Ishikawa (cell line): ENCODE measurements at regions not wholly inside any gene's neighbourhood (a gene's known extent, or its start where the extent isn't known, plus 50 kb on each side); places are given as distances from the start of the nearest gene placed in this dataset.

ENCODE experiments used
- CEBPB ChIP-seq: IDR thresholded peaks from 2 replicates; pipeline ENCODE4 v1.6.1; 2012
- CREB1 ChIP-seq: IDR thresholded peaks from 2 replicates; pipeline ENCODE4 v1.6.1; 2012; ENCODE audit warnings: low read depth
- EGR1 ChIP-seq: IDR thresholded peaks from 2 replicates; pipeline ENCODE4 v1.6.1; 2012
- EP300 ChIP-seq: IDR thresholded peaks from 2 replicates; pipeline ENCODE4 v1.6.1; 2012; ENCODE audit warnings: borderline replicate concordance
- FOXM1 ChIP-seq: IDR thresholded peaks from 2 replicates; pipeline ENCODE4 v1.6.1; 2012; ENCODE audit warnings: low read depth, borderline replicate concordance
- MAX ChIP-seq: IDR thresholded peaks from 2 replicates; pipeline ENCODE4 v1.6.1; 2012
- NFIC ChIP-seq: IDR thresholded peaks from 2 replicates; pipeline ENCODE4 v1.6.1; 2012
- RAD21 ChIP-seq: IDR thresholded peaks from 2 replicates; pipeline ENCODE4 v1.6.1; 2012; ENCODE audit warnings: low read depth
- TAF1 ChIP-seq: IDR thresholded peaks from 2 replicates; pipeline ENCODE4 v1.6.1; 2012; ENCODE audit warnings: low read depth, mild to moderate bottlenecking
- TCF12 ChIP-seq: IDR thresholded peaks from 2 replicates; pipeline ENCODE4 v1.6.1; 2012; ENCODE audit warnings: low read depth
- TEAD4 ChIP-seq: IDR thresholded peaks from 2 replicates; pipeline ENCODE4 v1.6.1; 2012
- YY1 ChIP-seq: IDR thresholded peaks from 2 replicates; pipeline ENCODE4 v1.6.1; 2012; ENCODE audit warnings: low read depth
- ZBTB7A ChIP-seq: IDR thresholded peaks from 2 replicates; pipeline ENCODE4 v1.6.1; 2012; ENCODE audit warnings: low read depth
- TF ChIP-seq, protein P1 (sequence below): IDR thresholded peaks from 2 replicates; pipeline ENCODE4 v1.6.1; 2012; ENCODE audit warnings: low read depth, mild to moderate bottlenecking
- TF ChIP-seq, protein P2 (sequence below): IDR thresholded peaks from 2 replicates; pipeline ENCODE4 v1.6.1; 2012

- TF ChIP-seq CREB1 (no peak), RAD21 (peak; percentile 73)
Observed at GRCh38 chr3:86245360-86245759, 745.6 kb downstream of the VGLL3 start.

- TF ChIP-seq TCF12 (no peak), MAX (no peak), CEBPB (no peak), FOXM1 (no peak), CREB1 (no peak), NFIC (no peak), EP300 (no peak), EGR1 (no peak)
- TF ChIP-seq, protein P1, sequence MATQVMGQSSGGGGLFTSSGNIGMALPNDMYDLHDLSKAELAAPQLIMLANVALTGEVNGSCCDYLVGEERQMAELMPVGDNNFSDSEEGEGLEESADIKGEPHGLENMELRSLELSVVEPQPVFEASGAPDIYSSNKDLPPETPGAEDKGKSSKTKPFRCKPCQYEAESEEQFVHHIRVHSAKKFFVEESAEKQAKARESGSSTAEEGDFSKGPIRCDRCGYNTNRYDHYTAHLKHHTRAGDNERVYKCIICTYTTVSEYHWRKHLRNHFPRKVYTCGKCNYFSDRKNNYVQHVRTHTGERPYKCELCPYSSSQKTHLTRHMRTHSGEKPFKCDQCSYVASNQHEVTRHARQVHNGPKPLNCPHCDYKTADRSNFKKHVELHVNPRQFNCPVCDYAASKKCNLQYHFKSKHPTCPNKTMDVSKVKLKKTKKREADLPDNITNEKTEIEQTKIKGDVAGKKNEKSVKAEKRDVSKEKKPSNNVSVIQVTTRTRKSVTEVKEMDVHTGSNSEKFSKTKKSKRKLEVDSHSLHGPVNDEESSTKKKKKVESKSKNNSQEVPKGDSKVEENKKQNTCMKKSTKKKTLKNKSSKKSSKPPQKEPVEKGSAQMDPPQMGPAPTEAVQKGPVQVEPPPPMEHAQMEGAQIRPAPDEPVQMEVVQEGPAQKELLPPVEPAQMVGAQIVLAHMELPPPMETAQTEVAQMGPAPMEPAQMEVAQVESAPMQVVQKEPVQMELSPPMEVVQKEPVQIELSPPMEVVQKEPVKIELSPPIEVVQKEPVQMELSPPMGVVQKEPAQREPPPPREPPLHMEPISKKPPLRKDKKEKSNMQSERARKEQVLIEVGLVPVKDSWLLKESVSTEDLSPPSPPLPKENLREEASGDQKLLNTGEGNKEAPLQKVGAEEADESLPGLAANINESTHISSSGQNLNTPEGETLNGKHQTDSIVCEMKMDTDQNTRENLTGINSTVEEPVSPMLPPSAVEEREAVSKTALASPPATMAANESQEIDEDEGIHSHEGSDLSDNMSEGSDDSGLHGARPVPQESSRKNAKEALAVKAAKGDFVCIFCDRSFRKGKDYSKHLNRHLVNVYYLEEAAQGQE, result no peak
- TF ChIP-seq, protein P2, sequence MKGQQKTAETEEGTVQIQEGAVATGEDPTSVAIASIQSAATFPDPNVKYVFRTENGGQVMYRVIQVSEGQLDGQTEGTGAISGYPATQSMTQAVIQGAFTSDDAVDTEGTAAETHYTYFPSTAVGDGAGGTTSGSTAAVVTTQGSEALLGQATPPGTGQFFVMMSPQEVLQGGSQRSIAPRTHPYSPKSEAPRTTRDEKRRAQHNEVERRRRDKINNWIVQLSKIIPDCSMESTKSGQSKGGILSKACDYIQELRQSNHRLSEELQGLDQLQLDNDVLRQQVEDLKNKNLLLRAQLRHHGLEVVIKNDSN, result no peak
Observed at GRCh38 chr3:86244905-86245304, 746.0 kb downstream of the VGLL3 start.

DNA sequence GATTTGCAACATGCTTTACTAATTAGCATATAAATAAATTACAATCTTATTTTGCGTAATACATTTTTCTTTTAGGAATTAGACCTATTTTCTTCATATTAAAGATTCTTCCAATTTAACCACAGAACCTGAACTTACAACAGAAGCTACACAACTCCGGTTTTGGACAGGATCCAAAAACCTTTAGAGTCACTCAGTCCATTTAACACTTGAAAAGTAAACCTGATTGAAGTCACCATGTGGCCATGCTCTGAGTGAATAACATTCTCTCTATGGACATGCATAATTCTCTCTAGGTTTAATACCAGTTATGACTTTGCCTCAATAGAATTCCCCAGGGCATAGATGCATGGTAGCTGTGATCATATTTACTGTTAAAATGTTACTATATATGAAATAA lies 751.0 kb downstream of the VGLL3 start:
- no peak for TF ChIP-seq MAX
- no peak for TF ChIP-seq YY1
- no peak for TF ChIP-seq ZBTB7A
- TF ChIP-seq EGR1, result no peak
- TF ChIP-seq TAF1, result no peak
- TF ChIP-seq TCF12, result no peak
- no peak for TF ChIP-seq EP300
- TF ChIP-seq NFIC, result no peak

DNA sequence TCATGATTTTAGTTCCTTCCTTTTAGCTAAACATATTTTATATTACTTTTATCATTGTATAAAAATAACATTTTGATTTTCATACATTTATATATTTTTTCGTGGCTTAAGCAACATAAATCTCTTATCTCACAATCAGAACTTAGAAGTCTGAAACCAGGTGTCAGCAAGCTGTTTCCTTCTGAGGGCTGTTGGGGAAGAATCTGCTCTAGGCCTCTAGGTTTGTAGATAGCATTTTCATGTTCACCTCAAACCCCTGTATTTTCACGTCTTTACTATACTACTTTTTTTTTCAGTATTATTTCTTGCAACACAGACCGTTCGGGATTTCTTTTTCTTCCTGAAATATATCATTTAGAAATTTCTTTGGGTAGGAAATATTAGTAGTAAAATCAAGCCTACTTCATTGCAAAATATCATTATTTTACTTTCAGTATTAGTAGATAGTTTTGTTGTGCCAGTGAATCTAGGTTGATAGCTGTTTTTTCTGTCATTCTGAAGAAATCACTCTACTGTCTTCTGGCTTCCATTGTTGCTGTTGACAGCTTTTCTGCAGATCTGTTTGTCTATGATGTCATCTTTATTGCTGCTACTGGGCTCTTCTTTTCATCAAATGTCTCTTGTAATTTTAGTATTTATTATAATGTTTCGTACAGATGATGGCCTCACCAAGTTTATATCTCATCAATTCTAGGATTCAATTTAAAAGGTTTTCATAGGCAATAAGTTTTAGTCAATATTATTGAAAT lies 756.3 kb downstream of the VGLL3 start:
- TF ChIP-seq FOXM1, result no peak
- TF ChIP-seq TCF12, result no peak

- TF ChIP-seq TAF1 (no peak), MAX (no peak), RAD21 (no peak), FOXM1 (no peak), NFIC (no peak), TEAD4 (no peak), CREB1 (no peak), CEBPB (no peak), TCF12 (no peak), EGR1 (no peak), ZBTB7A (no peak), EP300 (no peak), YY1 (no peak)
- TF ChIP-seq, protein P2, result no peak
- TF ChIP-seq, protein P1, result no peak
Observed at GRCh38 chr3:86230762-86231161, 760.2 kb downstream of the VGLL3 start.

GRCh38 chr3:86229775-86230094 lies 761.2 kb downstream of the VGLL3 start:
- TF ChIP-seq CREB1 (no peak), TCF12 (no peak), MAX (no peak), FOXM1 (no peak), TEAD4 (no peak), RAD21 (no peak), YY1 (no peak), NFIC (no peak), EP300 (no peak), ZBTB7A (no peak), EGR1 (no peak), CEBPB (no peak), TAF1 (no peak)
- TF ChIP-seq, protein P1, result no peak
- TF ChIP-seq, protein P2, result no peak
